WTC11 (cell line): ENCODE measurements at regions not wholly inside any gene's neighbourhood (a gene's known extent, or its start where the extent isn't known, plus 50 kb on each side); places are given as distances from the start of the nearest gene placed in this dataset.

Source experiments
- ATAC-seq: fragments of 200-7000 bp; cut with Tn5 transposase; 2 replicates; pipeline ENCODE4 v1.10.0; 2021; ENCODE audit warnings: mild to moderate bottlenecking, moderate library complexity
- CTCF ChIA-PET: fragments of 300-600 bp; sonication (Branson Sonifier 250); formaldehyde crosslinking; loops from one replicate; lab custom pipeline; 2021; ENCODE audit warnings: antibody characterized with exemption; lab: Charles Lee
- POLR2A ChIA-PET: fragments of 350-600 bp; sonication (Branson Sonifier 250); formaldehyde crosslinking; loops from one replicate; lab custom pipeline; 2021; ENCODE audit warnings: antibody characterized with exemption; lab: Charles Lee
- DNase-seq: peaks from one replicate; pipeline ENCODE4 v3.0.0; 2021; ENCODE audit warnings: low spot score
- H3K27ac Mint-ChIP-seq: 2 replicates; pipeline ENCODE4 v1.8.0; 2021; ENCODE audit warnings: mixed read lengths
- H3K27me3 Mint-ChIP-seq: 2 replicates; pipeline ENCODE4 v1.8.0; 2021; ENCODE audit warnings: low read depth, mild to moderate bottlenecking, moderate library complexity, mixed read lengths
- H3K36me3 Mint-ChIP-seq: 2 replicates; pipeline ENCODE4 v1.8.0; 2021; ENCODE audit warnings: mixed read lengths
- H3K4me1 Mint-ChIP-seq: 2 replicates; pipeline ENCODE4 v1.8.0; 2022; ENCODE audit warnings: mixed read lengths
- H3K4me3 Mint-ChIP-seq: 2 replicates; pipeline ENCODE4 v1.8.0; 2021; ENCODE audit warnings: mild to moderate bottlenecking, moderate library complexity, mixed read lengths
- H3K9me3 Mint-ChIP-seq: 2 replicates; pipeline ENCODE4 v1.8.0; 2021; ENCODE audit warnings: mixed read lengths
- ATF1 ChIP-seq: sonication (generic); formaldehyde crosslinking; IDR thresholded peaks from 2 replicates; pipeline ENCODE4 v1.8.1; 2023; ENCODE audit warnings: mild to moderate bottlenecking, moderate library complexity, missing genetic modification reagents
- ATF3 ChIP-seq: sonication (generic); formaldehyde crosslinking; conservative IDR thresholded peaks from 2 replicates; pipeline ENCODE4 v1.8.1; 2022; ENCODE audit warnings: mild to moderate bottlenecking, missing genetic modification reagents
- CBFB ChIP-seq: sonication (generic); formaldehyde crosslinking; IDR thresholded peaks from 2 replicates; pipeline ENCODE4 v1.8.1; 2022; ENCODE audit warnings: mild to moderate bottlenecking, low read depth, missing genetic modification reagents
- FOXK1 ChIP-seq: sonication (generic); formaldehyde crosslinking; IDR thresholded peaks from 2 replicates; pipeline ENCODE4 v1.8.0; 2022; ENCODE audit warnings: mild to moderate bottlenecking, moderate library complexity, missing genetic modification reagents
- FOXP1 ChIP-seq: sonication (generic); formaldehyde crosslinking; IDR thresholded peaks from 2 replicates; pipeline ENCODE4 v1.8.0; 2022; ENCODE audit warnings: missing genetic modification reagents, mild to moderate bottlenecking, moderate library complexity, borderline replicate concordance
- GRHL2 ChIP-seq: fragments of 250-450 bp; sonication (Bioruptor Pico); IDR thresholded peaks from 2 replicates; pipeline ENCODE4 v1.8.0; 2022; ENCODE audit warnings: mild to moderate bottlenecking, moderate library complexity; ENCODE audit not compliant: insufficient replicate concordance, severe bottlenecking
- RORB ChIP-seq: fragments of 250-450 bp; sonication (Bioruptor Pico); IDR thresholded peaks from 2 replicates; pipeline ENCODE4 v1.9.0; 2021; ENCODE audit warnings: mild to moderate bottlenecking
- STAT6 ChIP-seq: sonication (generic); formaldehyde crosslinking; conservative IDR thresholded peaks from 2 replicates; pipeline ENCODE4 v1.8.1; 2023; ENCODE audit warnings: mild to moderate bottlenecking, low read depth, missing genetic modification reagents, moderate library complexity
- USF2 ChIP-seq: sonication (generic); formaldehyde crosslinking; IDR thresholded peaks from 2 replicates; pipeline ENCODE4 v1.8.1; 2023; ENCODE audit warnings: mild to moderate bottlenecking, missing genetic modification reagents, moderate library complexity
- ZNF263 ChIP-seq: sonication (generic); formaldehyde crosslinking; IDR thresholded peaks from 2 replicates; pipeline ENCODE4 v1.8.1; 2022; ENCODE audit warnings: low read depth, mild to moderate bottlenecking, moderate library complexity, missing genetic modification reagents
- ZNF423 ChIP-seq: fragments of 250-450 bp; sonication (Bioruptor Pico); IDR thresholded peaks from 2 replicates; pipeline ENCODE4 v2.1.2; 2022; ENCODE audit warnings: mild to moderate bottlenecking, moderate library complexity
- ZNF671 ChIP-seq: fragments of 250-450 bp; sonication (Bioruptor Pico); IDR thresholded peaks from 2 replicates; pipeline ENCODE4 v1.8.0; 2021; ENCODE audit warnings: mild to moderate bottlenecking
- TF ChIP-seq, protein P1 (sequence below): sonication (generic); formaldehyde crosslinking; IDR thresholded peaks from 2 replicates; pipeline ENCODE4 v1.8.0; 2023; ENCODE audit warnings: missing genetic modification reagents
- TF ChIP-seq, protein P2 (sequence below): sonication (generic); formaldehyde crosslinking; IDR thresholded peaks from 2 replicates; pipeline ENCODE4 v1.8.1; 2023; ENCODE audit warnings: mild to moderate bottlenecking, missing genetic modification reagents, moderate library complexity
- TF ChIP-seq, protein P3 (sequence below): sonication (generic); formaldehyde crosslinking; IDR thresholded peaks from 2 replicates; pipeline ENCODE4 v1.8.0; 2023; ENCODE audit warnings: missing genetic modification reagents, mild to moderate bottlenecking, borderline replicate concordance
- TF ChIP-seq, protein P4 (sequence below): fragments of 250-450 bp; sonication (Bioruptor Pico); IDR thresholded peaks from 2 replicates; pipeline ENCODE4 v1.9.0; 2021; ENCODE audit warnings: mild to moderate bottlenecking
- TF ChIP-seq, protein P5 (sequence below): fragments of 250-450 bp; sonication (Bioruptor Pico); IDR thresholded peaks from 2 replicates; pipeline ENCODE4 v2.1.2; 2022; ENCODE audit warnings: mild to moderate bottlenecking, moderate library complexity

- DNase-seq, result no peak
- ChIA-PET POLR2A (no interaction called here), CTCF (no interaction called here)
- Mint-ChIP-seq H3K9me3 (peaks cover 7% of the 10 kb centered on the region), H3K36me3 (no peaks in the 10 kb centered on the region), H3K27me3 (no peaks in the 10 kb centered on the region), H3K4me1 (peaks cover 20% of the 10 kb centered on the region), H3K4me3 (no peak overlapping the region), H3K27ac (no peak overlapping the region)
- no peak for ATAC-seq
- TF ChIP-seq, protein P1, sequence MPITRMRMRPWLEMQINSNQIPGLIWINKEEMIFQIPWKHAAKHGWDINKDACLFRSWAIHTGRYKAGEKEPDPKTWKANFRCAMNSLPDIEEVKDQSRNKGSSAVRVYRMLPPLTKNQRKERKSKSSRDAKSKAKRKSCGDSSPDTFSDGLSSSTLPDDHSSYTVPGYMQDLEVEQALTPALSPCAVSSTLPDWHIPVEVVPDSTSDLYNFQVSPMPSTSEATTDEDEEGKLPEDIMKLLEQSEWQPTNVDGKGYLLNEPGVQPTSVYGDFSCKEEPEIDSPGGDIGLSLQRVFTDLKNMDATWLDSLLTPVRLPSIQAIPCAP (CRISPR knock-in tag), result no peak
- TF ChIP-seq ZNF263 (CRISPR knock-in tag) (no peak), STAT6 (no peak), RORB (CRISPR knock-in tag) (no peak), USF2 (no peak), ATF3 (CRISPR knock-in tag) (no peak), ZNF423 (CRISPR knock-in tag) (no peak), ZNF671 (CRISPR knock-in tag) (no peak), GRHL2 (CRISPR knock-in tag) (no peak), FOXP1 (CRISPR knock-in tag) (no peak), FOXK1 (no peak), ATF1 (CRISPR knock-in tag) (no peak), CBFB (CRISPR knock-in tag) (no peak)
- TF ChIP-seq, protein P2, sequence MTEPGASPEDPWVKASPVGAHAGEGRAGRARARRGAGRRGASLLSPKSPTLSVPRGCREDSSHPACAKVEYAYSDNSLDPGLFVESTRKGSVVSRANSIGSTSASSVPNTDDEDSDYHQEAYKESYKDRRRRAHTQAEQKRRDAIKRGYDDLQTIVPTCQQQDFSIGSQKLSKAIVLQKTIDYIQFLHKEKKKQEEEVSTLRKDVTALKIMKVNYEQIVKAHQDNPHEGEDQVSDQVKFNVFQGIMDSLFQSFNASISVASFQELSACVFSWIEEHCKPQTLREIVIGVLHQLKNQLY (CRISPR knock-in tag), result no peak
- TF ChIP-seq, protein P3, sequence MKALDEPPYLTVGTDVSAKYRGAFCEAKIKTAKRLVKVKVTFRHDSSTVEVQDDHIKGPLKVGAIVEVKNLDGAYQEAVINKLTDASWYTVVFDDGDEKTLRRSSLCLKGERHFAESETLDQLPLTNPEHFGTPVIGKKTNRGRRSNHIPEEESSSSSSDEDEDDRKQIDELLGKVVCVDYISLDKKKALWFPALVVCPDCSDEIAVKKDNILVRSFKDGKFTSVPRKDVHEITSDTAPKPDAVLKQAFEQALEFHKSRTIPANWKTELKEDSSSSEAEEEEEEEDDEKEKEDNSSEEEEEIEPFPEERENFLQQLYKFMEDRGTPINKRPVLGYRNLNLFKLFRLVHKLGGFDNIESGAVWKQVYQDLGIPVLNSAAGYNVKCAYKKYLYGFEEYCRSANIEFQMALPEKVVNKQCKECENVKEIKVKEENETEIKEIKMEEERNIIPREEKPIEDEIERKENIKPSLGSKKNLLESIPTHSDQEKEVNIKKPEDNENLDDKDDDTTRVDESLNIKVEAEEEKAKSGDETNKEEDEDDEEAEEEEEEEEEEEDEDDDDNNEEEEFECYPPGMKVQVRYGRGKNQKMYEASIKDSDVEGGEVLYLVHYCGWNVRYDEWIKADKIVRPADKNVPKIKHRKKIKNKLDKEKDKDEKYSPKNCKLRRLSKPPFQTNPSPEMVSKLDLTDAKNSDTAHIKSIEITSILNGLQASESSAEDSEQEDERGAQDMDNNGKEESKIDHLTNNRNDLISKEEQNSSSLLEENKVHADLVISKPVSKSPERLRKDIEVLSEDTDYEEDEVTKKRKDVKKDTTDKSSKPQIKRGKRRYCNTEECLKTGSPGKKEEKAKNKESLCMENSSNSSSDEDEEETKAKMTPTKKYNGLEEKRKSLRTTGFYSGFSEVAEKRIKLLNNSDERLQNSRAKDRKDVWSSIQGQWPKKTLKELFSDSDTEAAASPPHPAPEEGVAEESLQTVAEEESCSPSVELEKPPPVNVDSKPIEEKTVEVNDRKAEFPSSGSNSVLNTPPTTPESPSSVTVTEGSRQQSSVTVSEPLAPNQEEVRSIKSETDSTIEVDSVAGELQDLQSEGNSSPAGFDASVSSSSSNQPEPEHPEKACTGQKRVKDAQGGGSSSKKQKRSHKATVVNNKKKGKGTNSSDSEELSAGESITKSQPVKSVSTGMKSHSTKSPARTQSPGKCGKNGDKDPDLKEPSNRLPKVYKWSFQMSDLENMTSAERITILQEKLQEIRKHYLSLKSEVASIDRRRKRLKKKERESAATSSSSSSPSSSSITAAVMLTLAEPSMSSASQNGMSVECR (CRISPR knock-in tag), result no peak
- TF ChIP-seq, protein P4, sequence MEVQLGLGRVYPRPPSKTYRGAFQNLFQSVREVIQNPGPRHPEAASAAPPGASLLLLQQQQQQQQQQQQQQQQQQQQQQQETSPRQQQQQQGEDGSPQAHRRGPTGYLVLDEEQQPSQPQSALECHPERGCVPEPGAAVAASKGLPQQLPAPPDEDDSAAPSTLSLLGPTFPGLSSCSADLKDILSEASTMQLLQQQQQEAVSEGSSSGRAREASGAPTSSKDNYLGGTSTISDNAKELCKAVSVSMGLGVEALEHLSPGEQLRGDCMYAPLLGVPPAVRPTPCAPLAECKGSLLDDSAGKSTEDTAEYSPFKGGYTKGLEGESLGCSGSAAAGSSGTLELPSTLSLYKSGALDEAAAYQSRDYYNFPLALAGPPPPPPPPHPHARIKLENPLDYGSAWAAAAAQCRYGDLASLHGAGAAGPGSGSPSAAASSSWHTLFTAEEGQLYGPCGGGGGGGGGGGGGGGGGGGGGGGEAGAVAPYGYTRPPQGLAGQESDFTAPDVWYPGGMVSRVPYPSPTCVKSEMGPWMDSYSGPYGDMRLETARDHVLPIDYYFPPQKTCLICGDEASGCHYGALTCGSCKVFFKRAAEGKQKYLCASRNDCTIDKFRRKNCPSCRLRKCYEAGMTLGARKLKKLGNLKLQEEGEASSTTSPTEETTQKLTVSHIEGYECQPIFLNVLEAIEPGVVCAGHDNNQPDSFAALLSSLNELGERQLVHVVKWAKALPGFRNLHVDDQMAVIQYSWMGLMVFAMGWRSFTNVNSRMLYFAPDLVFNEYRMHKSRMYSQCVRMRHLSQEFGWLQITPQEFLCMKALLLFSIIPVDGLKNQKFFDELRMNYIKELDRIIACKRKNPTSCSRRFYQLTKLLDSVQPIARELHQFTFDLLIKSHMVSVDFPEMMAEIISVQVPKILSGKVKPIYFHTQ, result no peak
- TF ChIP-seq, protein P5, sequence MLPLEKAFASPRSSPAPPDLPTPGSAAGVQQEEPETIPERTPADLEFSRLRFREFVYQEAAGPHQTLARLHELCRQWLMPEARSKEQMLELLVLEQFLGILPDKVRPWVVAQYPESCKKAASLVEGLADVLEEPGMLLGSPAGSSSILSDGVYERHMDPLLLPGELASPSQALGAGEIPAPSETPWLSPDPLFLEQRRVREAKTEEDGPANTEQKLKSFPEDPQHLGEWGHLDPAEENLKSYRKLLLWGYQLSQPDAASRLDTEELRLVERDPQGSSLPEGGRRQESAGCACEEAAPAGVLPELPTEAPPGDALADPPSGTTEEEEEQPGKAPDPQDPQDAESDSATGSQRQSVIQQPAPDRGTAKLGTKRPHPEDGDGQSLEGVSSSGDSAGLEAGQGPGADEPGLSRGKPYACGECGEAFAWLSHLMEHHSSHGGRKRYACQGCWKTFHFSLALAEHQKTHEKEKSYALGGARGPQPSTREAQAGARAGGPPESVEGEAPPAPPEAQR (CRISPR knock-in tag), result no peak
Measured at GRCh38 chr5:74510476-74511075, 130.0 kb downstream of the ENC1 start.
